GM06990 (cell line): ENCODE measurements at regions not wholly inside any gene's neighbourhood (a gene's known extent, or its start where the extent isn't known, plus 50 kb on each side); places are given as distances from the start of the nearest gene placed in this dataset.
A peak's percentile ranks its signal among the peaks of the same experiment; 100 is the strongest.

ENCODE experiments used
- DNase-seq: peaks from one replicate; pipeline ENCODE4 v3.0.0-alpha.2; 2011; ENCODE audit not compliant: insufficient read length; ENCODE audit errors: extremely low read depth
- H3K27me3 ChIP-seq: replicated peaks from 2 replicates; pipeline ENCODE4 v1.6.0; 2011; ENCODE audit warnings: low read length; ENCODE audit not compliant: control insufficient read depth, insufficient read depth
- H3K36me3 ChIP-seq: 2 replicates; pipeline ENCODE4 v1.5.1; 2011; ENCODE audit warnings: low read length; ENCODE audit not compliant: control insufficient read depth, insufficient read depth
- H3K4me3 ChIP-seq: replicated peaks from 2 replicates; pipeline ENCODE4 v1.5.1; 2011; ENCODE audit warnings: low read depth, mild to moderate bottlenecking, control low read depth, low read length
- TF ChIP-seq, protein P1 (sequence below): IDR thresholded peaks from 2 replicates; pipeline ENCODE4 v1.5.1; 2011; ENCODE audit warnings: low read length, control low read depth, mild to moderate bottlenecking, inconsistent platforms; ENCODE audit not compliant: insufficient read depth, poor library complexity, severe bottlenecking

- Histone ChIP-seq H3K4me3 (no peak overlapping the region), H3K27me3 (peaks cover 1% of the 10 kb centered on the region; the same call in 1 of the 2 replicates), H3K36me3 (no peaks in the 10 kb centered on the region)
- TF ChIP-seq, protein P1, sequence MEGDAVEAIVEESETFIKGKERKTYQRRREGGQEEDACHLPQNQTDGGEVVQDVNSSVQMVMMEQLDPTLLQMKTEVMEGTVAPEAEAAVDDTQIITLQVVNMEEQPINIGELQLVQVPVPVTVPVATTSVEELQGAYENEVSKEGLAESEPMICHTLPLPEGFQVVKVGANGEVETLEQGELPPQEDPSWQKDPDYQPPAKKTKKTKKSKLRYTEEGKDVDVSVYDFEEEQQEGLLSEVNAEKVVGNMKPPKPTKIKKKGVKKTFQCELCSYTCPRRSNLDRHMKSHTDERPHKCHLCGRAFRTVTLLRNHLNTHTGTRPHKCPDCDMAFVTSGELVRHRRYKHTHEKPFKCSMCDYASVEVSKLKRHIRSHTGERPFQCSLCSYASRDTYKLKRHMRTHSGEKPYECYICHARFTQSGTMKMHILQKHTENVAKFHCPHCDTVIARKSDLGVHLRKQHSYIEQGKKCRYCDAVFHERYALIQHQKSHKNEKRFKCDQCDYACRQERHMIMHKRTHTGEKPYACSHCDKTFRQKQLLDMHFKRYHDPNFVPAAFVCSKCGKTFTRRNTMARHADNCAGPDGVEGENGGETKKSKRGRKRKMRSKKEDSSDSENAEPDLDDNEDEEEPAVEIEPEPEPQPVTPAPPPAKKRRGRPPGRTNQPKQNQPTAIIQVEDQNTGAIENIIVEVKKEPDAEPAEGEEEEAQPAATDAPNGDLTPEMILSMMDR, result no peak
- no peak for DNase-seq
Observed at GRCh38 chr20:1805161-1805581, 90.0 kb upstream of the SIRPA start.

GRCh38 chr20:1804554-1804956 lies 90.7 kb upstream of the SIRPA start:
- DNase-seq, result no peak
- no peaks in the 10 kb centered on the region for H3K36me3 ChIP-seq

GRCh38 chr20:1803932-1804501 lies 91.2 kb upstream of the SIRPA start:
- TF ChIP-seq, protein P1, result no peak
- H3K27me3 ChIP-seq, result peaks cover 1% of the 10 kb centered on the region; the same call in 1 of the 2 replicates
- no peaks in the 10 kb centered on the region for H3K36me3 ChIP-seq
- DNase-seq, result no peak
- H3K4me3 ChIP-seq, result peak overlapping the region; percentile 52

More at GRCh38 chr20:1804554-1804956, 90.7 kb upstream of the SIRPA start:
- Histone ChIP-seq H3K27me3 (peaks cover 1% of the 10 kb centered on the region; the same call in 1 of the 2 replicates), H3K4me3 (no peak overlapping the region)
- TF ChIP-seq, protein P1, result no peak

GRCh38 chr20:1803061-1803931 lies 91.9 kb upstream of the SIRPA start:
- Histone ChIP-seq H3K4me3 (peak overlapping the region; percentile 52), H3K27me3 (peaks cover 1% of the 10 kb centered on the region; the same call in 1 of the 2 replicates), H3K36me3 (no peaks in the 10 kb centered on the region)
- TF ChIP-seq, protein P1, result no peak
- DNase-seq, result peak; percentile 85

- no peaks in the 10 kb centered on the region for H3K36me3 ChIP-seq
- peak; percentile 74 for DNase-seq
- 0 out of 2 replicates have a peak, but pooled peaks cover 1% of the 10 kb centered on the region for H3K27me3 ChIP-seq
- peak overlapping the region; percentile 52 for H3K4me3 ChIP-seq
- TF ChIP-seq, protein P1, result peak; percentile 87
Observed at GRCh38 chr20:1802385-1803060, 92.7 kb upstream of the SIRPA start.
